ENCODE measurements at regions not wholly inside any gene's neighbourhood (a gene's known extent, or its start where the extent isn't known, plus 50 kb on each side); places are given as distances from the start of the nearest gene placed in this dataset.
"Not testable (repeated sequence)": the region's sequence is repeated elsewhere in the genome, so short reads cannot be mapped to it uniquely, and the experiment has no call there.

GRCh38 chr1:72394457-72394856 lies 112.1 kb upstream of the NEGR1 start:
- WGBS (ENCODE audit: insufficient coverage): 43% methylated on average over 3 of the region's 3 CpGs
- Mint-ChIP-seq H3K9me3 (peaks cover 4 to 5% of the 10 kb centered on the region in 2 donors), H3K4me3 (no peak overlapping the region), H3K27ac (no peak overlapping the region), H3K36me3 (no peaks in the 10 kb centered on the region), H3K4me1 (no peaks in the 10 kb centered on the region), H3K27me3 (ENCODE audit: low read depth in 2 of 2) (no peaks in the 10 kb centered on the region)
- TF ChIP-seq CTCF (IDR thresholded peaks at IDR 0.05): no peak
- DNase-seq (no peak), ATAC-seq (no peak)
- Histone ChIP-seq H3K27ac (ENCODE audit: low read length) (no peak overlapping the region), H3K4me1 (ENCODE audit: control insufficient read depth, insufficient read depth, low read length) (no peaks in the 10 kb centered on the region), H3K36me3 (ENCODE audit: control insufficient read depth, insufficient read depth, low read length) (no peaks in the 10 kb centered on the region), H3K9me3 (ENCODE audit: control insufficient read depth, insufficient read depth, low read length) (no peaks in the 10 kb centered on the region), H3K4me3 (ENCODE audit: low read length) (no peak overlapping the region), H3K27me3 (ENCODE audit: control insufficient read depth, insufficient read depth, low read length) (no peaks in the 10 kb centered on the region)
- intact Hi-C loops (cut with micrococcal nuclease): no loop called here

GRCh38 chr1:72379072-72379471 lies 96.7 kb upstream of the NEGR1 start:
- H3K9me3 Mint-ChIP-seq: peaks cover 0 to 2% of the 10 kb centered on the region in 2 donors
- ATAC-seq: no peak
- H3K4me1 ChIP-seq (ENCODE audit: control insufficient read depth, insufficient read depth, low read length): no peaks in the 10 kb centered on the region
- DNase-seq: no peak
- no peak overlapping the region for H3K4me3 ChIP-seq (ENCODE audit: low read length)
- no peaks in the 10 kb centered on the region for H3K27me3 Mint-ChIP-seq (ENCODE audit: low read depth in 2 of 2)
- no peak overlapping the region for H3K4me3 Mint-ChIP-seq
- no peaks in the 10 kb centered on the region for H3K4me1 Mint-ChIP-seq
- H3K27me3 ChIP-seq (ENCODE audit: control insufficient read depth, insufficient read depth, low read length): no peaks in the 10 kb centered on the region
- H3K27ac Mint-ChIP-seq: no peak overlapping the region
- peaks cover 6% of the 10 kb centered on the region for H3K9me3 ChIP-seq (ENCODE audit: control insufficient read depth, insufficient read depth, low read length)
- no peak overlapping the region for H3K27ac ChIP-seq (ENCODE audit: low read length)
- no CpG with 5 or more reads among the region's 2 CpGs for WGBS (ENCODE audit: insufficient coverage)
- intact Hi-C loops (cut with micrococcal nuclease): no loop called here
- no peak for TF ChIP-seq CTCF (IDR thresholded peaks at IDR 0.05)
- no peaks in the 10 kb centered on the region for H3K36me3 Mint-ChIP-seq
- no peaks in the 10 kb centered on the region for H3K36me3 ChIP-seq (ENCODE audit: control insufficient read depth, insufficient read depth, low read length)

GRCh38 chr1:72375226-72375625 lies 92.9 kb upstream of the NEGR1 start:
- Histone ChIP-seq H3K27me3 (ENCODE audit: control insufficient read depth, insufficient read depth, low read length) (no peaks in the 10 kb centered on the region), H3K36me3 (ENCODE audit: control insufficient read depth, insufficient read depth, low read length) (no peaks in the 10 kb centered on the region), H3K4me1 (ENCODE audit: control insufficient read depth, insufficient read depth, low read length) (no peaks in the 10 kb centered on the region), H3K9me3 (ENCODE audit: control insufficient read depth, insufficient read depth, low read length) (peaks cover 2% of the 10 kb centered on the region), H3K27ac (ENCODE audit: low read length) (no peak overlapping the region), H3K4me3 (ENCODE audit: low read length) (no peak overlapping the region)
- H3K9me3 Mint-ChIP-seq: peaks cover 0 to 2% of the 10 kb centered on the region in 2 donors
- H3K27me3 Mint-ChIP-seq (ENCODE audit: low read depth in 2 of 2): no peaks in the 10 kb centered on the region
- DNase-seq: no peak
- intact Hi-C loops (cut with micrococcal nuclease): no loop called here
- no peak overlapping the region for H3K27ac Mint-ChIP-seq
- no peaks in the 10 kb centered on the region for H3K36me3 Mint-ChIP-seq
- no peak for ATAC-seq
- no peak overlapping the region for H3K4me3 Mint-ChIP-seq
- TF ChIP-seq CTCF (IDR thresholded peaks at IDR 0.05): no peak
- peaks cover 1 to 3% of the 10 kb centered on the region in 2 donors for H3K4me1 Mint-ChIP-seq

GRCh38 chr1:72371259-72372035 lies 89.1 kb upstream of the NEGR1 start:
- WGBS (ENCODE audit: insufficient coverage): 88% methylated on average over 1 of the region's 3 CpGs
- Mint-ChIP-seq H3K27ac (no peak overlapping the region), H3K4me1 (peaks cover 11 to 18% of the 10 kb centered on the region in 2 donors), H3K4me3 (no peak overlapping the region), H3K36me3 (no peaks in the 10 kb centered on the region), H3K9me3 (no peaks in the 10 kb centered on the region), H3K27me3 (ENCODE audit: low read depth in 2 of 2) (no peaks in the 10 kb centered on the region)
- Histone ChIP-seq H3K27me3 (ENCODE audit: control insufficient read depth, insufficient read depth, low read length) (no peaks in the 10 kb centered on the region), H3K4me3 (ENCODE audit: low read length) (no peak overlapping the region), H3K4me1 (ENCODE audit: control insufficient read depth, insufficient read depth, low read length) (peaks cover under 1% of the 10 kb centered on the region), H3K27ac (ENCODE audit: low read length) (no peak overlapping the region), H3K36me3 (ENCODE audit: control insufficient read depth, insufficient read depth, low read length) (no peaks in the 10 kb centered on the region), H3K9me3 (ENCODE audit: control insufficient read depth, insufficient read depth, low read length) (no peaks in the 10 kb centered on the region)
- intact Hi-C loops (cut with micrococcal nuclease): no loop called here
- ATAC-seq (no peak), DNase-seq (no peak)
- no peak for TF ChIP-seq CTCF (IDR thresholded peaks at IDR 0.05)

- ATAC-seq; H3K4me3 ChIP-seq (ENCODE audit: low read length); H3K36me3 Mint-ChIP-seq; H3K36me3 ChIP-seq (ENCODE audit: control insufficient read depth, insufficient read depth, low read length); H3K27me3 Mint-ChIP-seq (ENCODE audit: low read depth in 2 of 2); H3K27ac ChIP-seq (ENCODE audit: low read length); H3K9me3 Mint-ChIP-seq; H3K27ac Mint-ChIP-seq; H3K4me3 Mint-ChIP-seq; DNase-seq; H3K27me3 ChIP-seq (ENCODE audit: control insufficient read depth, insufficient read depth, low read length); intact Hi-C loops (cut with micrococcal nuclease); H3K4me1 ChIP-seq (ENCODE audit: control insufficient read depth, insufficient read depth, low read length); H3K9me3 ChIP-seq (ENCODE audit: control insufficient read depth, insufficient read depth, low read length): not testable (repeated sequence)
- WGBS (ENCODE audit: insufficient coverage): 92% methylated on average over 3 of the region's 3 CpGs
- H3K4me1 Mint-ChIP-seq: peaks cover 11 to 20% of the 10 kb centered on the region in 2 donors
Measured at GRCh38 chr1:72370836-72371235, 88.5 kb upstream of the NEGR1 start.

Measured in natural killer cell (primary cell).